Mammary epithelial cell (primary cell): ENCODE measurements at regions not wholly inside any gene's neighbourhood (a gene's known extent, or its start where the extent isn't known, plus 50 kb on each side); places are given as distances from the start of the nearest gene placed in this dataset.

Experiments
- CTCF ChIP-seq, 2 donors: IDR thresholded peaks in 1 of 2; conservative IDR thresholded peaks in 1 of 2; 2 replicates each; pipeline ENCODE4 v1.5.1; 2011 to 2012; ENCODE audit warnings: inconsistent platforms in 2 of 2, low read length in 2 of 2, mild to moderate bottlenecking in 2 of 2, control low read depth in 1 of 2, low read depth in 1 of 2; ENCODE audit not compliant: insufficient read depth in 1 of 2; ENCODE audit errors: extremely low read depth in 1 of 2
- EZH2 ChIP-seq: IDR thresholded peaks from 2 replicates; pipeline ENCODE4 v1.6.1; 2012; ENCODE audit warnings: low read length, inconsistent platforms, borderline replicate concordance

- TF ChIP-seq CTCF (conservative IDR thresholded peaks at IDR 0.05 in 1 of 2, IDR thresholded peaks at IDR 0.05 in 1 of 2; ENCODE audit: extremely low read depth in 1 of 2, insufficient read depth in 1 of 2, low read depth in 1 of 2, low read length in 2 of 2) (no peak), EZH2 (no peak)
Observed at GRCh38 chr12:46497739-46498138, 125.2 kb upstream of the SLC38A2 start.
